Esophagus squamous epithelium (tissue), 4 donors: ENCODE measurements at regions not wholly inside any gene's neighbourhood (a gene's known extent, or its start where the extent isn't known, plus 50 kb on each side); places are given as distances from the start of the nearest gene placed in this dataset.

Source experiments
- POLR2A ChIP-seq, 4 donors: fragments of 450-650 bp; IDR thresholded peaks; one replicate each; pipeline ENCODE4 v1.6.1; 2017; ENCODE audit warnings: antibody characterized with exemption in 4 of 4, mild to moderate bottlenecking in 4 of 4, moderate library complexity in 3 of 4
- TF ChIP-seq, protein P1 (sequence below), 6 experiments: fragments of 450-650 bp in 4 of 6; fragments of 200-600 bp in 2 of 6; sonication (generic) in 2 of 6; IDR thresholded peaks; one replicate each; pipeline ENCODE4 v1.5.1; 2016 to 2019; ENCODE audit warnings: antibody characterized with exemption in 6 of 6, mild to moderate bottlenecking in 4 of 6, moderate library complexity in 4 of 6

DNA sequence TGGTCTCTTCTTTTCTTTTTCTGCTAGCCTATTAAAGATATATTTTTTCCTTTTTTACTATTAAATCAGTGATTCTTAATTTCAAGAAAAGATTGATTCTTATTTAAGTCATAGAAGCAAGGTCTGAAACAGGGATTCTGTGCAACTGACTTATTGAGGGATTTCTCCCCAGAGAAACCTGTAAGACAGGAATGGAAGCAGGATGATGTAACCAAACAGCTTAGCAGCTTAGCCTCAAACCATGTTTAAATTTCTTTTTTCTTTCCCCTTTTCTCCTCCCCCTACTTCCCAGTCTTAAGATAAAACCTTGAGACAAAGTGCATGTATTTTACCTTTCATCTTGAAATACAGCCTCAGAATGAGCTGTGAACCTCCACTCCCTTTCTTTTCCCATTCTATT, 322.8 kb downstream of the NEK10 start:
- TF ChIP-seq, protein P1, sequence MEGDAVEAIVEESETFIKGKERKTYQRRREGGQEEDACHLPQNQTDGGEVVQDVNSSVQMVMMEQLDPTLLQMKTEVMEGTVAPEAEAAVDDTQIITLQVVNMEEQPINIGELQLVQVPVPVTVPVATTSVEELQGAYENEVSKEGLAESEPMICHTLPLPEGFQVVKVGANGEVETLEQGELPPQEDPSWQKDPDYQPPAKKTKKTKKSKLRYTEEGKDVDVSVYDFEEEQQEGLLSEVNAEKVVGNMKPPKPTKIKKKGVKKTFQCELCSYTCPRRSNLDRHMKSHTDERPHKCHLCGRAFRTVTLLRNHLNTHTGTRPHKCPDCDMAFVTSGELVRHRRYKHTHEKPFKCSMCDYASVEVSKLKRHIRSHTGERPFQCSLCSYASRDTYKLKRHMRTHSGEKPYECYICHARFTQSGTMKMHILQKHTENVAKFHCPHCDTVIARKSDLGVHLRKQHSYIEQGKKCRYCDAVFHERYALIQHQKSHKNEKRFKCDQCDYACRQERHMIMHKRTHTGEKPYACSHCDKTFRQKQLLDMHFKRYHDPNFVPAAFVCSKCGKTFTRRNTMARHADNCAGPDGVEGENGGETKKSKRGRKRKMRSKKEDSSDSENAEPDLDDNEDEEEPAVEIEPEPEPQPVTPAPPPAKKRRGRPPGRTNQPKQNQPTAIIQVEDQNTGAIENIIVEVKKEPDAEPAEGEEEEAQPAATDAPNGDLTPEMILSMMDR (IDR thresholded peaks at IDR 0.05) = no peak
- no peak for TF ChIP-seq POLR2A (IDR thresholded peaks at IDR 0.05)
